B cell (primary cell): ENCODE measurements at regions not wholly inside any gene's neighbourhood (a gene's known extent, or its start where the extent isn't known, plus 50 kb on each side); places are given as distances from the start of the nearest gene placed in this dataset.

Source experiments
- ATAC-seq: fragments of 200-7000 bp; cut with Tn5 transposase; one replicate; pipeline ENCODE4 v1.10.0; 2021; ENCODE audit warnings: low read depth, mild to moderate bottlenecking, moderate number of reproducible peaks, moderate library complexity
- CTCF ChIA-PET: fragments of 350-600 bp; sonication (Branson Sonifier 250); formaldehyde crosslinking; loops from one replicate; lab custom pipeline; 2021; ENCODE audit warnings: antibody characterized with exemption, inconsistent platforms; lab: Charles Lee
- POLR2A ChIA-PET: fragments of 350-600 bp; sonication (Branson Sonifier 250); formaldehyde crosslinking; loops from one replicate; lab custom pipeline; 2021; ENCODE audit warnings: antibody characterized with exemption; lab: Charles Lee
- DNase-seq: peaks from one replicate; pipeline ENCODE4 v3.0.0; 2013
- H2AFZ ChIP-seq: 2 replicates; pipeline ENCODE4 v1.6.1; 2012; ENCODE audit warnings: mild to moderate bottlenecking, low read depth, low read length; ENCODE audit not compliant: insufficient read depth, poor library complexity, severe bottlenecking
- H3K27ac ChIP-seq, 2 donors: 1 replicate in 1 of 2; 2 replicates in 1 of 2; pipeline ENCODE4 v1.5.1; 2012 to 2013; ENCODE audit warnings: low read length in 2 of 2, mild to moderate bottlenecking in 2 of 2, moderate library complexity in 1 of 2
- H3K27me3 ChIP-seq, 4 experiments: fragments of 200-600 bp in 1 of 4; sonication (generic) in 1 of 4; replicated peaks in 1 of 4; 1 replicate in 2 of 4; 2 replicates in 2 of 4; pipeline versions ENCODE4 v1.6.1 to v1.7.0; 2013 to 2016; ENCODE audit warnings: low read length in 3 of 4, mild to moderate bottlenecking in 2 of 4, mixed read lengths in 1 of 4, moderate library complexity in 1 of 4; ENCODE audit not compliant: insufficient read depth in 4 of 4, control insufficient read depth in 3 of 4; ENCODE audit errors: control extremely low read depth in 1 of 4
- H3K36me3 ChIP-seq, 2 experiments: replicated peaks in 1 of 2; 1 replicate in 1 of 2; 2 replicates in 1 of 2; pipeline versions ENCODE4 v1.6.1 to v1.7.1; 2013; ENCODE audit warnings: low read length in 1 of 2; ENCODE audit not compliant: insufficient read depth in 2 of 2, control insufficient read depth in 1 of 2; ENCODE audit errors: control extremely low read depth in 1 of 2, extremely low read depth in 1 of 2
- H3K4me1 ChIP-seq, 2 donors: fragments of 200-600 bp in 1 of 2; sonication (generic) in 1 of 2; 1 replicate in 1 of 2; 2 replicates in 1 of 2; pipeline versions ENCODE4 v1.5.1 to v1.6.1; 2013 to 2017; ENCODE audit warnings: low read length in 2 of 2; ENCODE audit not compliant: control insufficient read depth in 2 of 2, insufficient read depth in 2 of 2
- H3K4me2 ChIP-seq: replicated peaks from 2 replicates; pipeline ENCODE3; 2012; ENCODE audit warnings: mild to moderate bottlenecking, low read depth, low read length; ENCODE audit not compliant: poor library complexity, severe bottlenecking
- H3K4me3 ChIP-seq, 5 experiments: fragments of 200-600 bp in 1 of 5; sonication (generic) in 1 of 5; 1 replicate in 3 of 5; 2 replicates in 2 of 5; pipeline versions ENCODE4 v1.5.1 to v1.7.0; 2011 to 2016; ENCODE audit warnings: low read length in 4 of 5, mild to moderate bottlenecking in 4 of 5, low read depth in 2 of 5, control low read depth in 1 of 5, moderate library complexity in 1 of 5; ENCODE audit not compliant: insufficient read depth in 1 of 5; ENCODE audit errors: control extremely low read depth in 1 of 5, extremely low read depth in 1 of 5
- H3K79me2 ChIP-seq: fragments of 200-600 bp; sonication (generic); one replicate; pipeline ENCODE4 v1.6.0; 2016; ENCODE audit warnings: low read length; ENCODE audit not compliant: control insufficient read depth, insufficient read depth
- H3K9ac ChIP-seq: fragments of 200-600 bp; sonication (generic); 2 replicates; pipeline ENCODE4 v1.6.1; 2017; ENCODE audit warnings: mild to moderate bottlenecking, low read length, moderate library complexity
- H3K9me3 ChIP-seq, 3 donors: one replicate each; pipeline versions ENCODE4 v1.6.1 to v1.7.1; 2013; ENCODE audit warnings: low read length in 2 of 3; ENCODE audit not compliant: control insufficient read depth in 2 of 3, insufficient read depth in 1 of 3; ENCODE audit errors: control extremely low read depth in 1 of 3
- H4K20me1 ChIP-seq: 2 replicates; pipeline ENCODE4 v1.6.0; 2012; ENCODE audit warnings: mild to moderate bottlenecking, low read length; ENCODE audit not compliant: insufficient read depth, control insufficient read depth, poor library complexity, severe bottlenecking
- H3K27ac Mint-ChIP-seq: one replicate; pipeline ENCODE4 v1.8.0; 2021; ENCODE audit warnings: mixed read lengths
- H3K27me3 Mint-ChIP-seq: one replicate; pipeline ENCODE4 v1.8.0; 2021; ENCODE audit warnings: mixed read lengths
- H3K4me1 Mint-ChIP-seq: one replicate; pipeline ENCODE4 v1.8.0; 2021; ENCODE audit warnings: mixed read lengths
- H3K4me3 Mint-ChIP-seq: one replicate; pipeline ENCODE4 v1.8.0; 2021; ENCODE audit warnings: mixed read lengths
- H3K9me3 Mint-ChIP-seq: one replicate; pipeline ENCODE4 v1.8.0; 2022; ENCODE audit warnings: mixed read lengths; ENCODE audit not compliant: insufficient read depth
- EZH2 ChIP-seq: IDR thresholded peaks from 2 replicates; pipeline ENCODE4 v1.6.1; 2012; ENCODE audit warnings: borderline replicate concordance, low read depth, mild to moderate bottlenecking, moderate library complexity, low read length; ENCODE audit not compliant: insufficient read depth, poor library complexity, severe bottlenecking
- WGBS: methylation state at CpG from one replicate; pipeline ENCODE4 v1.1.5; 2013; ENCODE audit warnings: missing lambda C conversion rate; ENCODE audit not compliant: insufficient coverage; 5-methylcytosine and 5-hydroxymethylcytosine counted together
- intact Hi-C: fragments of 100-400 bp; cut with micrococcal nuclease; formaldehyde crosslinking; loops from one replicate; pipeline ENCODE4 v1.10.0; 2022
- TF ChIP-seq, protein P1 (sequence below): fragments of 200-600 bp; IDR thresholded peaks from one replicate; pipeline ENCODE4 v1.8.0; 2022; ENCODE audit warnings: antibody characterized with exemption, mild to moderate bottlenecking

DNA sequence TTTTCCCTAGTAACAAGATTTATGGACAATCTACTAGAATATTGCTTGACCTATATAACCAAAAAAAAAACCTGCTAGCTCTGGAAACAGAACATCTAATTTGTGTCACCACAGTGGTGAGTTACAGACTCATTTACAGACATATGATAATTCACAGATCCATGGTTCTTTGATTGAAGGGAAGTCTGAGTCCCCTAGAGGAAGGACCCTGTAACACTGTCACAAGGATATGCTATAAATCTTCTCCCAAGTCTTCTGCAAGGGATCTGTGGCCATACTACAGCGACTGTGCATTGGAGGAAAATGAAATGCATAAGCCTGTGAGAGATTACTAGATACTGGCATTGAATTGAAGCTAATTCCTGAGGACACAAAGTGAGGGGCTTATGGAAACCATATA lies 630.6 kb upstream of the SGCD start:
- H3K9me3 Mint-ChIP-seq: no peaks in the 10 kb centered on the region
- Histone ChIP-seq H3K36me3 (no peaks in the 10 kb centered on the region), H3K9me3 (no peaks in the 10 kb centered on the region), H3K4me3 (no peak overlapping the region), H3K79me2 (no peaks in the 10 kb centered on the region), H3K27ac (no peak overlapping the region), H3K4me1 (no peaks in the 10 kb centered on the region), H2AFZ (no peak overlapping the region), H4K20me1 (no peaks in the 10 kb centered on the region), H3K27me3 (no peaks in the 10 kb centered on the region), H3K4me2 (no peak overlapping the region), H3K9ac (no peak overlapping the region)
- H3K27me3 Mint-ChIP-seq: no peaks in the 10 kb centered on the region
- WGBS: 40% methylated on average over 1 of the region's 1 CpG
- intact Hi-C loops: no loop called here
- DNase-seq: no peak
- H3K4me3 Mint-ChIP-seq: no peak overlapping the region
- H3K4me1 Mint-ChIP-seq: no peaks in the 10 kb centered on the region
- ChIA-PET POLR2A (no interaction called here), CTCF (no interaction called here)
- no peak for ATAC-seq
- no peak overlapping the region for H3K27ac Mint-ChIP-seq
- TF ChIP-seq, protein P1, sequence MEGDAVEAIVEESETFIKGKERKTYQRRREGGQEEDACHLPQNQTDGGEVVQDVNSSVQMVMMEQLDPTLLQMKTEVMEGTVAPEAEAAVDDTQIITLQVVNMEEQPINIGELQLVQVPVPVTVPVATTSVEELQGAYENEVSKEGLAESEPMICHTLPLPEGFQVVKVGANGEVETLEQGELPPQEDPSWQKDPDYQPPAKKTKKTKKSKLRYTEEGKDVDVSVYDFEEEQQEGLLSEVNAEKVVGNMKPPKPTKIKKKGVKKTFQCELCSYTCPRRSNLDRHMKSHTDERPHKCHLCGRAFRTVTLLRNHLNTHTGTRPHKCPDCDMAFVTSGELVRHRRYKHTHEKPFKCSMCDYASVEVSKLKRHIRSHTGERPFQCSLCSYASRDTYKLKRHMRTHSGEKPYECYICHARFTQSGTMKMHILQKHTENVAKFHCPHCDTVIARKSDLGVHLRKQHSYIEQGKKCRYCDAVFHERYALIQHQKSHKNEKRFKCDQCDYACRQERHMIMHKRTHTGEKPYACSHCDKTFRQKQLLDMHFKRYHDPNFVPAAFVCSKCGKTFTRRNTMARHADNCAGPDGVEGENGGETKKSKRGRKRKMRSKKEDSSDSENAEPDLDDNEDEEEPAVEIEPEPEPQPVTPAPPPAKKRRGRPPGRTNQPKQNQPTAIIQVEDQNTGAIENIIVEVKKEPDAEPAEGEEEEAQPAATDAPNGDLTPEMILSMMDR: no peak
- no peak for TF ChIP-seq EZH2

DNA sequence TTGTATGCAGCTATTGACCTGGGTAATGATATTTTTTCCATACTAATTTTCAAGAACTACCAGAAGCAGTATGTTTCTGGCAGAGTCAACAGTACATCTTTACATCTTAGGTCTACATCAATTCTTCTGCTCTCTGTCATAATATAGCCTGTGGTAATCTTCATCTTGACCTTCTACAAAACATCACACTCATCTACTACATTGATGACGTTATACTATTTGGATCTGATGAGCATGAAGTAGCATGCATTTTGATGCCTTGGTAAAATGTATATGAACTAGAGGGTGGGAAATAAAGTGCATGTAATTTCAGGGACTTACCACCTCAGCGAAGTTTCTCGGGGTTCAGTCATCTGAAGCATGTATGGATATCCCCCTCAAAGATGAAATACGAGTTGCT lies 629.7 kb upstream of the SGCD start:
- Mint-ChIP-seq H3K4me1 (no peaks in the 10 kb centered on the region), H3K4me3 (no peak overlapping the region), H3K27ac (no peak overlapping the region), H3K9me3 (no peaks in the 10 kb centered on the region), H3K27me3 (no peaks in the 10 kb centered on the region)
- ChIA-PET POLR2A (no interaction called here), CTCF (no interaction called here)
- no peaks in the 10 kb centered on the region for H3K27me3 ChIP-seq
- H3K4me3 ChIP-seq: no peak overlapping the region
- no peak overlapping the region for H2AFZ ChIP-seq
- H3K9ac ChIP-seq: no peak overlapping the region
- H3K79me2 ChIP-seq: no peaks in the 10 kb centered on the region
- H3K9me3 ChIP-seq: no peaks in the 10 kb centered on the region
- H4K20me1 ChIP-seq: no peaks in the 10 kb centered on the region
- no peaks in the 10 kb centered on the region for H3K4me1 ChIP-seq
- no peaks in the 10 kb centered on the region for H3K36me3 ChIP-seq
- no peak overlapping the region for H3K27ac ChIP-seq
- WGBS: 100% methylated on average over 2 of the region's 4 CpGs
- intact Hi-C loops: no loop called here
- DNase-seq: no peak
- TF ChIP-seq, protein P1: no peak
- TF ChIP-seq EZH2: no peak
- no peak overlapping the region for H3K4me2 ChIP-seq
- no peak for ATAC-seq
